GM19351 (cell line): ENCODE measurements at regions not wholly inside any gene's neighbourhood (a gene's known extent, or its start where the extent isn't known, plus 50 kb on each side); places are given as distances from the start of the nearest gene placed in this dataset.

Source experiments
- ATAC-seq: cut with Tn5 transposase; IDR thresholded peaks from one replicate; pipeline ENCODE4 v1.9.1; 2021; ENCODE audit warnings: mild to moderate bottlenecking, moderate library complexity; ENCODE audit not compliant: unreplicated experiment

GRCh38 chr17:77481476-77482374, 341.0 kb downstream of the SEC14L1 start:
- ATAC-seq: no peak

GRCh38 chr17:77482375-77483127, 341.8 kb downstream of the SEC14L1 start:
- no peak for ATAC-seq

- ATAC-seq: no peak
Measured at GRCh38 chr17:77483128-77483598, 342.4 kb downstream of the SEC14L1 start.

- no peak for ATAC-seq
Measured at GRCh38 chr17:77484111-77484510, 343.3 kb downstream of the SEC14L1 start.

- no peak for ATAC-seq
Measured at GRCh38 chr17:77485089-77485833, 344.5 kb downstream of the SEC14L1 start.

- no peak for ATAC-seq
Measured at GRCh38 chr17:77487211-77487629, 346.5 kb downstream of the SEC14L1 start.

GRCh38 chr17:77487677-77488530, 347.1 kb downstream of the SEC14L1 start:
- ATAC-seq: no peak

GRCh38 chr17:77488531-77489238, 347.9 kb downstream of the SEC14L1 start:
- no peak for ATAC-seq

GRCh38 chr17:77489239-77489892, 348.6 kb downstream of the SEC14L1 start:
- ATAC-seq: no peak

GRCh38 chr17:77489893-77490255, 349.1 kb downstream of the SEC14L1 start:
- no peak for ATAC-seq

- ATAC-seq: no peak
Measured at GRCh38 chr17:77490361-77491183, 349.8 kb downstream of the SEC14L1 start.

GRCh38 chr17:77491921-77492445, 351.2 kb downstream of the SEC14L1 start:
- ATAC-seq: no peak

- no peak for ATAC-seq
Measured at GRCh38 chr17:77492446-77493237, 351.9 kb downstream of the SEC14L1 start.

GRCh38 chr17:77493238-77493820, 352.6 kb downstream of the SEC14L1 start:
- no peak for ATAC-seq

GRCh38 chr17:77493901-77494663, 353.3 kb downstream of the SEC14L1 start:
- no peak for ATAC-seq
